Hepatic stellate cell (primary cell): ENCODE measurements at regions not wholly inside any gene's neighbourhood (a gene's known extent, or its start where the extent isn't known, plus 50 kb on each side); places are given as distances from the start of the nearest gene placed in this dataset.
"Not testable (repeated sequence)": the region's sequence is repeated elsewhere in the genome, so short reads cannot be mapped to it uniquely, and the experiment has no call there.

Source experiments
- DNase-seq: peaks from one replicate; pipeline ENCODE4 v3.0.0; 2011; ENCODE audit warnings: low spot score

DNA sequence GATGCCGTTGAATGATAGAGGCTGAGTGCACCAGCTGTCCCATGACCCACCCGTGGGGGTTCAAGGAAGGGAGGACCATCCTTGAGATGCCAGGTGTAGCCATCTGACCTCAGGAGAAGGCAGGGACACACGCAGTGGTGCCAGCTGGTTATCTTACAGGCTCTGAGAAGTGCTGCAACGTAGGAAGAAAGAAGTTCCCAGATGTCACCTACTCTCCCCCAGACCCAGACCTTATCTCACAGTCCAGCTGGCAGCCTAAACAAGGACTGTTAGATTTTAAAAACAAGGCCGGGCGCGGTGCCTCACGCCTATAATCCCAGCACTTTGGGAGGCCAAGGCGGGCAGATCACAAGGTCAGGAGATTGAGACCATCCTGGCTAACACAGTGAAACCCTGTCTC is 1307.6 kb downstream of the TBC1D22A start:
- DNase-seq = no peak

GRCh38 chr22:48069256-48069655 is 1306.8 kb downstream of the TBC1D22A start:
- no peak for DNase-seq

GRCh38 chr22:48068323-48068885 is 1306.0 kb downstream of the TBC1D22A start:
- DNase-seq = no peak

DNA sequence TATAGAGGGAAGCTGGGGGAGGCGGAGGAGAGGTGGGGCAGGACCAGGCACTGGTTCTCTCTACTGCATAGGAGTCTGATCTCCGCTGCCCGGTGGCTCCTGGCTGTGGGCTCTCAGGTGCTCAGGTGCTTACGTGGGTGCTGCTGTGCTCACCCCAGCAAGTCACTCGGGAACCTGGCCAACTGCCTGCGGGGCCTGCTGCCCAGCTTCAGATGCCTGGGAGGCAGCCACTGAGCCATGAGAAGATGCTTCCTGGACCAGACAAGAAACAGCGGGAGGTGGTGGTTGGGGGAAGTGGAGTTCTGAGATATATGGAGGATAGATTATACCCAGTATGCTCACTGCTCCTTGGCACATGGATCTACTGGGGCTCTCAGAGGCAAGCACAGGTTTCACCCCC is 1303.4 kb downstream of the TBC1D22A start:
- DNase-seq = no peak

DNA sequence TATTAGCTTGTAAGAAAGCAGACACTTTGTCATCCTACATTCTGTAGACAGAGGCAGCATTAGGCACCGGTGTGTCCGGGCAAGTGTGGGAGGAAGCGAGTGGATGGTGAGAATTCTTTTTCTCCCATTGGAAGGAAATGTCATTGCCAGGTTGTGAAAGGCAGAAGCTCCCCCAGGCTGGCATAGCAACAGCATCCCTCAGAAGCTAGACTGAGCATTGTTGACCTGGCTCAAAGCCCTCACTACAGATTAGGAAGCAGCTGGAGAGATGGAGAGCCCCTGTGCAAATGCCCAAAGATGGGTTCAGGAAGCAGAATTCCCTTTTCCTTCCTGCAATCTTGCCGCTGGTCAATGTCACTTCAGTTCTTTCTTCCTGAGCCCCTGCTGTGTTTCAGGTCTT is 1299.3 kb downstream of the TBC1D22A start:
- no peak for DNase-seq

GRCh38 chr22:48060266-48060665 is 1297.8 kb downstream of the TBC1D22A start:
- no peak for DNase-seq

DNA sequence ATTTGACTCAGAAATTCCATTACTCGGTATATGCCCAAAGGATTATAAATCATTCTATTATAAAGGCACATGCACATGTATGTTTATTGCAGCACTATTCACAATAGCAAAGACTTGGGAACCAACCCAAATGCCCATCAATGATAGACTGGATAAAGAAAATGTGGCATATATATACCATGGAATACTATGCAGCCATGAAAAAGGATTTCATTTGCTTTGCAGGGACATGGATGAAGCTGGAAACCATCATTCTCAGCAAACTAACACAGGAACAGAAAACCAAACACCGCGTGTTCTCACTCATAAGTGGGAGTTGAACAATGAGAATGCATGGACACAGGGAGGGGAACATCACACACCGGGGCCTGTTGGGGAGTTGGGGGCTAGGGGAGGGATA is 1297.1 kb downstream of the TBC1D22A start:
- DNase-seq = not testable (repeated sequence)

- no peak for DNase-seq
These were observed 1294.8 kb downstream of the TBC1D22A start for GRCh38 chr22:48057116-48057835.

- DNase-seq = no peak
These were observed 1293.4 kb downstream of the TBC1D22A start for GRCh38 chr22:48055827-48056226.

GRCh38 chr22:48055185-48055584 is 1292.7 kb downstream of the TBC1D22A start:
- DNase-seq = no peak

- DNase-seq = no peak
These were observed 1292.1 kb downstream of the TBC1D22A start for GRCh38 chr22:48054596-48054995.

GRCh38 chr22:48053973-48054372 is 1291.5 kb downstream of the TBC1D22A start:
- DNase-seq = no peak

DNA sequence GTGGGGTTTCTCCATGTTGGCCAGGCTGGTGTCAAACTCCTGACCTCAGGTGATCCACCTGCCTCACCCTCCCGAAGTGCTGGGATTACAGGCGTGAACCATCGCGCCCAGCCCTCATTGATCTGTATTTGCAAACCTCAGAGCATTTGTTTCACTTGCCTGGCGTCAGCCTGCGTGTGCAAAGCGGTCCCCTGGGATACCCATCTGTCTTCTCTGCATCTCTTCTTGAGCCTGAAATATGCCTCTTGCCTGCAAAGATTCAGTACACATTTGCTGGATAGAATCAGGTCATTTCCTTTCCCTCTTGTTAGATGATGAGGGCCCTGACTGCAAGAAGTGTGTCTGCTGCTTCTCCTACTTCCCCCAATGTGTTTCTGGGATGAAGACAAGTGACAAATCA is 1291.0 kb downstream of the TBC1D22A start:
- no peak for DNase-seq

- no peak for DNase-seq
These were observed 1290.1 kb downstream of the TBC1D22A start for GRCh38 chr22:48052621-48052890.

- no peak for DNase-seq
These were observed 1289.6 kb downstream of the TBC1D22A start for GRCh38 chr22:48051796-48052620.

DNA sequence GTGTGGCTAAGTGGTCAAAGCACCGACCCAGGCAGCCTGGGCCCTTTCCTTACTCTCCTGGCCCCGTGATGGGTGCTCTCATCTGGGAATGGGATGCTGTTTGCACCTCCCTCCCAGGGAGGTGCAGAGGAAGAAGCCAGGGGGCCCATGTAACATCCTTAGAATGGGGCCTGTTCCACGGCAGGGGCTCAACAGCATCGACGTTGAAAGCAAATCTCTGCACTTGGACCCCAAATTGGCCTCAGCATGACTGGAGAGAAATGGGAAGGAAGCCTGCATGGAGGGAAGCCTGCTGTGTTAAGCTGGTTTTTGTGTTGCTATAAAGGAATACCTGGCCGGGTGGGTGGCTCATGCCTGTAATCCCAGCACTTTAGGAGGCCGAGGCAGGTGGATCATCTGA is 1288.4 kb downstream of the TBC1D22A start:
- DNase-seq = no peak

GRCh38 chr22:48049116-48049515 is 1286.7 kb downstream of the TBC1D22A start:
- DNase-seq = no peak

GRCh38 chr22:48047722-48048500 is 1285.5 kb downstream of the TBC1D22A start:
- DNase-seq = no peak

GRCh38 chr22:48045369-48045768 is 1282.9 kb downstream of the TBC1D22A start:
- no peak for DNase-seq

DNA sequence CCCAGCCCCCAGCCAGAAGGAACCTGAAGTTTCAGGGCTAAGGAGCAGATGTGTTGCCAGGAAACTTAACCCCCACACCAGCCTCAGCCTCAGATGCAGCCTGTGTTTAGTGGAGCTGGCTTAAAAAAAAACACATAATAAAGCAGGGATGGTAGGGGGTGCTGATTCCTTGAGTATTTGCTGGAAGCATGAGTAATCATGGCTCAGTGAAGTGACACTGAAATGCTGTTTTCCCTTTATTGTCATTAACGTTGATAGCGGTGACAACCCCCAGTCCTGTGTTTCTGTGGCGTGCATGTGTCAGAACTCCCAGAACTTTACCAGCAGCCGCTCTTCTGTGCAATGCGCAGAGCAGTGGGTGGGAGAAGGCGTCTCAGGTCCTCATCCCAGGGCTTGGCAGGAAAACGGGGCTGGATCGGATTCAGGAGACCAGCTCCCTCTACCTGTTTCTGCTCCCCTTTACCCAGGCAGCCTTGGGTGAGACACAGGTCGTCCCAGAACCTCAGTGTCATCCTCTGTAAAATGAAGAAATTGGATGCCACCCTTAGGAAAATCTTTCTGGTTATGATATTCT is 1282.1 kb downstream of the TBC1D22A start:
- DNase-seq = no peak

- no peak for DNase-seq
These were observed 1281.1 kb downstream of the TBC1D22A start for GRCh38 chr22:48043581-48043980.
